ENCODE measurements at regions not wholly inside any gene's neighbourhood (a gene's known extent, or its start where the extent isn't known, plus 50 kb on each side); places are given as distances from the start of the nearest gene placed in this dataset.

DNA sequence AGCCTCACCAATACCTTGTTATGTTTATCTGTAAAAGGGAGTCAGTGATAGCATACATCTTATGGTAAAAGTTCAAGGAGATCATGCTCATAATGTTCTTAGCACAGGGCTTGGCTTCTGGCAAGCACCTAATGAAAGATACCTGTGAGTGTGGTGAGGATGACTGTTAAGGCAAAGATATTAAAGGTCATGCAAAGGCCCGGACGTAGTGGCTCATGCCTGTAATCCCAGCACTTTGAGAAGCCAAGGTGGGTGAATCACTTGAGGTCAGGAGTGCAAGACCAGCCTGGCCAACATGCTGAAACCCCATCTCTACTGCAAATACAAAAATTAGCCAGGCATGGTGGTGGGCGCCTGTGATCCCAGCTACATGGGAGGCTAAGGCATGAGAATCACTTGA is 425.9 kb upstream of the TBX3 start:
- TF ChIP-seq, protein P1, sequence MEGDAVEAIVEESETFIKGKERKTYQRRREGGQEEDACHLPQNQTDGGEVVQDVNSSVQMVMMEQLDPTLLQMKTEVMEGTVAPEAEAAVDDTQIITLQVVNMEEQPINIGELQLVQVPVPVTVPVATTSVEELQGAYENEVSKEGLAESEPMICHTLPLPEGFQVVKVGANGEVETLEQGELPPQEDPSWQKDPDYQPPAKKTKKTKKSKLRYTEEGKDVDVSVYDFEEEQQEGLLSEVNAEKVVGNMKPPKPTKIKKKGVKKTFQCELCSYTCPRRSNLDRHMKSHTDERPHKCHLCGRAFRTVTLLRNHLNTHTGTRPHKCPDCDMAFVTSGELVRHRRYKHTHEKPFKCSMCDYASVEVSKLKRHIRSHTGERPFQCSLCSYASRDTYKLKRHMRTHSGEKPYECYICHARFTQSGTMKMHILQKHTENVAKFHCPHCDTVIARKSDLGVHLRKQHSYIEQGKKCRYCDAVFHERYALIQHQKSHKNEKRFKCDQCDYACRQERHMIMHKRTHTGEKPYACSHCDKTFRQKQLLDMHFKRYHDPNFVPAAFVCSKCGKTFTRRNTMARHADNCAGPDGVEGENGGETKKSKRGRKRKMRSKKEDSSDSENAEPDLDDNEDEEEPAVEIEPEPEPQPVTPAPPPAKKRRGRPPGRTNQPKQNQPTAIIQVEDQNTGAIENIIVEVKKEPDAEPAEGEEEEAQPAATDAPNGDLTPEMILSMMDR (IDR thresholded peaks at IDR 0.05): no peak
- TF ChIP-seq POLR2A (IDR thresholded peaks at IDR 0.05) (no peak), EP300 (IDR thresholded peaks at IDR 0.05) (no peak)

All from upper lobe of left lung (tissue), 4 donors.